Right ventricle myocardium superior (tissue), 1 donor: ENCODE measurements at regions not wholly inside any gene's neighbourhood (a gene's known extent, or its start where the extent isn't known, plus 50 kb on each side); places are given as distances from the start of the nearest gene placed in this dataset.
A peak's percentile ranks its signal among the peaks of the same experiment; 100 is the strongest.
"Not testable (repeated sequence)": the region's sequence is repeated elsewhere in the genome, so short reads cannot be mapped to it uniquely, and the experiment has no call there.

Experiments used
- ATAC-seq: fragments of 200-7000 bp; cut with Tn5 transposase; one replicate; pipeline ENCODE4 v1.9.1; 2020; ENCODE audit warnings: mild to moderate bottlenecking; ENCODE audit not compliant: poor library complexity
- DNase-seq: peaks from one replicate; pipeline ENCODE4 v3.0.0-alpha.2; 2020
- intact Hi-C: fragments of 100-400 bp; cut with DNase I; formaldehyde crosslinking; loops from one replicate; pipeline ENCODE4 v1.11.2; 2022
- donor health status: DM: no; HTN: yes; CAD: no; lungs with severe emphysema.

- intact Hi-C loops = no loop called here
- no peak for DNase-seq
Observed at GRCh38 chr18:25544546-25545287, 192.8 kb upstream of the ZNF521 start.

GRCh38 chr18:25538175-25538922 is 186.4 kb upstream of the ZNF521 start:
- ATAC-seq (no peak), DNase-seq (no peak)
- intact Hi-C loops = no loop called here

More at GRCh38 chr18:25544546-25545287, 192.8 kb upstream of the ZNF521 start:
- ATAC-seq = no peak

DNA sequence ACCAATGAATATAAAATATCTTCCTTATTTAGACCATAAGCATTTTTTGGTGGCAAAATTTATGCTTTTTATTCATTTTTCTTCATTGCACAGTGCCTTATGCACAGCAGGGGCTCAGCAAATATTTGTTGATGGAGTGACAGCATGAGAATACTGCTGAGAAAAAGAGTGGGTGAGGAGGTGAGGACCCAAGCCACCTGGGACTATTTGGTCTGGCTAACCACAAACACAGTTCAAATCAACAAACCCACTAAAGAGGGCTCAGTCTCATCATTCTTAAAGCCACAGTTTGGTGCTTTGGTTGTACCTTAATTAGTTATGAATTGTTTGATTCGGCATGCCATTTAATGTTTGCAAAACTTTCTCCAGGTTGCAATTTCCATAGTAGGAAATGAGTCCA is 183.5 kb upstream of the ZNF521 start:
- DNase-seq = no peak
- ATAC-seq = no peak
- intact Hi-C loops = no loop called here

- no peak for DNase-seq
- intact Hi-C loops = no loop called here
Observed at GRCh38 chr18:25534401-25534800, 182.4 kb upstream of the ZNF521 start.

DNA sequence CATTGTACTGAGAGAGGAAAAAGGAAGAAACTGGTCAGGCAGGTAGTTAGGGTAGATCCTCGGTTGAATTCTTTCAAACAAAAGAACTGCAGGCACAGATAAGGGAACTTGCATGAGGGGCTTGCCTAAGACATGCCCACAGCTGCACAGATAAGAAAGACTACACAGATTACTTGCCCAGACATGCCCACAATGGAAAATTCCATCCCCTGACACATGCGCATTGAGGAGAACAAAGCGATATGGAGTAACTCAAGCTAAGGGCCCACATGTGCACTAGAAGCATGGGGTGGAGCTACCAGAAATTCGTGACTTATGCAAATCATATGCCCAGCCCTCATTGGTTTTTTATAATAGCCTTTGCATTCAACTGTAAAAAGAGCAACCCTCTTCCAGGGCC is 181.3 kb upstream of the ZNF521 start:
- DNase-seq (no peak), ATAC-seq (no peak)
- intact Hi-C loops = no loop called here

More at GRCh38 chr18:25534401-25534800, 182.4 kb upstream of the ZNF521 start:
- no peak for ATAC-seq

DNA sequence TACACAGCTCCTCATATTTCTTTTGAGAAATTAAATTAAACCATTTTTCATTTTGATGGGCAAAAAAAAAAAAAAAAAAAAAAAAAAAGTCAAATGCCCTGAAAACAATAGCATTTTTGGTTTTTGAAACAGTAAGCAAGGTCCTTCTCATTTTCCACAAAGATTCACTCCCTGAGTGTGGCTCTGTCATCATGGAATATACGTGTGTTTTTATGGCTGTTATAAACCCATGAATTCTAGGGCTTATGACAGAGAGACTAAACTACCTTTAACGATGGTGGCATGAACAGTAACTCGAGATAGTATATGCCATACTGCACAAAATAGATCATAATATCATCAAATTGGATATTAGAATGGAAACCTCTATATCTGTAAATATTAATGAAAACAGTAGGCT is 179.2 kb upstream of the ZNF521 start:
- intact Hi-C loops = no loop called here
- DNase-seq (no peak), ATAC-seq (no peak)

DNA sequence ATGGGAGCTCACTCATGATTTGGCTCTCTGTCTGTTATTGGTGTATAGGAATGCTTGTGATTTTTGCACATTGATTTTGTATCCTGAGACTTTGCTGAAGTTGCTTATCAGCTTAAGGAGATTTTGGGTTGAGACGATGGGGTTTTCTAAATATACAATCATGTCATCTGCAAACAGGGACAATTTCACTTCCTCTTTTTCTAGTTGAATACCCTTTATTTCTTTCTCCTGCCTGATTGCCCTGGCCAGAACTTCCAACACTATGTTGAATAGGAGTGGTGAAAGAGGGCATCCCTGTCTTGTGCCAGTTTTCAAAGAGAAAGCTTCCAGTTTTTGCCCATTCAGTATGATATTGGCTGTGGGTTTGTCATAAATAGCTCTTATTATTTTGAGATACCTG is 173.8 kb upstream of the ZNF521 start:
- intact Hi-C loops, DNase-seq, ATAC-seq: not testable (repeated sequence)

- intact Hi-C loops = no loop called here
- DNase-seq = no peak
- no peak for ATAC-seq
Observed at GRCh38 chr18:25518716-25519053, 166.7 kb upstream of the ZNF521 start.

- no peak for ATAC-seq
- intact Hi-C loops = no loop called here
- DNase-seq = no peak
Observed at GRCh38 chr18:25517881-25518715, 166.1 kb upstream of the ZNF521 start.

DNA sequence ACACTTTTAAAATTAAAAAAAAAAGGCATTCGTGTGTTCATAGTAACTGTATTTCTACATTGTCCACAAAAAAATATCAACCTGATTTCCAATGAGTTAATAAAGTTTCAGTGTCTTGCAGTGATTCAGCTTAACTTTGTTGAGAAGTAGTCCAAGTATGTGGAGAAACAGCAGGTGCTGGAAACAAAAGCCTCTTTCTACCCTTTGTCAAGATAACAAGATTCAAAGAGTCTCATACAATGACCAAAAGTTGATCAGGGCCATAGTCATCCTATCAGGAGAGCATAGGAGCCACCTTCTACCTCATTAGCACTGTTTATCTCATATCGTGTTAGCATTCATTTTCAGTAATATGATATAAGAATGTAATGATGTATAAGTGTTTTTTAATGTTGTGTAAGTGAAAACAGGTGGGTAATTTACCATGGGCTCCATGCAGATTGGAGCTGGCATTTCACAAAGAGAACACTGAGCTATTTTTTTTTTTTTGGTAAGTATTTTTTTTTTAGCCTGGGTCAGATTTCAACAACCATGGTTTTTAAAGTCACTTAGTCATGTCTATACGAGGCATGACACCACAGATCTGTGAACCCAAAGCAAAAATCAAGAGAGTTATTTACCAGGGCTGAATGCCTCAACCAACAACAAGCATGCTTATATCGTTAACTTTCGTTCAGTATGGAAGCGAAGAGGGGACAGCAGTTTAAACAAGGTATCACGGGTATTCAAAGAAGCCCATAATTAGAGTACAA is 165.0 kb upstream of the ZNF521 start:
- DNase-seq (no peak), ATAC-seq (no peak)
- intact Hi-C loops = no loop called here

DNA sequence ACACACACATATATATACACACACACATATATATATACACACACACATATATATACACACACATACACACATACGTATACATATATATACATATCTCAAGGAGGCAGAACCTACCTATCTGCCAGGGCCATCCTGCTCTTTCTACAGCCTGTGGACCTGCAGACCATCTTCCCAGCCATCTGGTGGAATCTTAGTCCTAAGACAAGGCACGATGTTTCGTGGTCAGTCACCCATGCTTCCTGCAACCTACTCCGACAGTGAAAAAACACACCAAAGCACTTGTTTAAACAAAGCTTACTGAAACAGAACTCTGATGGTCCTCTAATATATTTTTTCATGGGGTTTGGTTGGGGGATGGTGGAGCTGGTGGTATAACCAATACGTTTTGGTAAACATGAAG is 164.2 kb upstream of the ZNF521 start:
- DNase-seq (no peak), ATAC-seq (no peak)
- intact Hi-C loops = no loop called here

- ATAC-seq (no peak), DNase-seq (no peak)
- intact Hi-C loops = no loop called here
Observed at GRCh38 chr18:25510096-25510495, 158.1 kb upstream of the ZNF521 start.

- ATAC-seq (peak; percentile 99), DNase-seq (peak; percentile 50)
- intact Hi-C loops = no loop called here
Observed at GRCh38 chr18:25503567-25504081, 151.7 kb upstream of the ZNF521 start.

DNA sequence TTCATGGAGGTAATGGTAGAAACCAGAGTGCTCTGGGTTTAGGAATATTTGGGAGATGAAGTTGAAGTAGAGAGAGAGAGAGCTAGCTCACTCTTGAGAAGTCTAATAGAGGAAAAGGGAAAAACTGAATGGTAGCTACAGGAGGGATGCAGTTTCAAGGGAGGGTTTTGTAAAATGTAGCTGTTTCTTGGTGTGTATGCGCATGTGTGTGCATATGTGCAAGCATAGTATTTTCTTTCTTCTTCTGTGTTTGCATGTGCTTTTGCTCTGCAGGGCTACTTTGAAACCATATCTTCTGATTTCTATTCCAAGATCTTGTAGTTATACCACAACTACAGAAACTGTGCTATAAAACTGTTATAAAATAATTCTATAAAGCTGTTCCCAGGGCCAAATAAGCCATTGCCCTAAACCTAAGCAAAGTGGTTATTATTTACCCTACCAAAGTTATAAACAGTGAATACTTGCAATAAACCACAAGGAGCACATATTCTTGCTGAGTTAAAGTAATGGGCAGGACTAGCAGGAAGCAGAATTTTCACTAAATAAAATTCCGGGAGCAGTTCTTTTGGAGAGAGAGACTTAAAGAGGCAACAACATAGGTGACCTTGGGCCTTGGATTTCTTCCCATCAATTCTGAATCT is 145.3 kb upstream of the ZNF521 start:
- no peak for ATAC-seq
- intact Hi-C loops = no loop called here
- no peak for DNase-seq

DNA sequence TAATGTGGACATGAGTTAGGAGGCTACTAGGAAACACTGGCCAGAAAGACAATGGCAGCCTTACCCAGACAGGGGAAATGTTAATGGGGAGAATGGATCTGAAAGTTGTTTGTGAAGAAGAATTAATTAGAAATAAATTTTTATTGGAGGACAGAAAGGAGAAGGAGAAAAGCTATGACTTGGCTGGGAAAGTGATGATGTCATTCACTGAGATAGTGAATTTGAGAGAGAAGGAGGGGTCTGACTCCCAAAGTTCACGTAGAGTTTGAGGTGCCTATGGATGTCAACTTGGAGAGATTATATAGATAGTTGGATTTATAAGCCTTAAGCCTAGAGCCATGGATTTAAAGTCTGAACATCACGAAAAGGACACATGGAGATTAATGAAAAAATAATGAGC is 144.6 kb upstream of the ZNF521 start:
- DNase-seq (no peak), ATAC-seq (no peak)
- intact Hi-C loops = no loop called here

GRCh38 chr18:25495606-25496005 is 143.6 kb upstream of the ZNF521 start:
- ATAC-seq (no peak), DNase-seq (no peak)
- intact Hi-C loops = no loop called here

GRCh38 chr18:25494888-25495287 is 142.9 kb upstream of the ZNF521 start:
- DNase-seq (no peak), ATAC-seq (no peak)
- intact Hi-C loops = no loop called here

GRCh38 chr18:25493401-25493800 is 141.4 kb upstream of the ZNF521 start:
- no peak for DNase-seq
- no peak for ATAC-seq
- intact Hi-C loops = no loop called here
